Keratinocyte (primary cell): ENCODE measurements at regions not wholly inside any gene's neighbourhood (a gene's known extent, or its start where the extent isn't known, plus 50 kb on each side); places are given as distances from the start of the nearest gene placed in this dataset.

Source experiments
- DNase-seq: peaks from one replicate; pipeline ENCODE4 v3.0.0-alpha.2; 2011; ENCODE audit warnings: low read depth, missing footprints, low spot score
- FAIRE-seq: peaks from 2 replicates; lab custom pipeline; 2011; peaks lifted over from hg19 to GRCh38; lab: Jason Lieb, UNC
- H2AFZ ChIP-seq: 2 replicates; pipeline ENCODE4 v1.6.0; 2012; ENCODE audit warnings: low read length, control low read depth, inconsistent platforms; ENCODE audit not compliant: control insufficient read depth
- H3K27ac ChIP-seq: 2 replicates; pipeline ENCODE4 v1.5.1; 2011; ENCODE audit warnings: low read length; ENCODE audit not compliant: control insufficient read depth, insufficient read depth
- H3K27me3 ChIP-seq: 3 replicates; pipeline ENCODE4 v1.6.0; 2011; ENCODE audit warnings: low read length; ENCODE audit not compliant: control insufficient read depth, insufficient read depth; ENCODE audit errors: extremely low read depth
- H3K36me3 ChIP-seq, 2 experiments: 2 replicates in 1 of 2; 3 replicates in 1 of 2; pipeline ENCODE4 v1.5.1; 2011; ENCODE audit warnings: low read length in 2 of 2, mild to moderate bottlenecking in 1 of 2; ENCODE audit not compliant: control insufficient read depth in 2 of 2, insufficient read depth in 2 of 2; ENCODE audit errors: extremely low read depth in 1 of 2
- H3K4me1 ChIP-seq: 3 replicates; pipeline ENCODE4 v1.5.1; 2011; ENCODE audit warnings: low read length; ENCODE audit not compliant: control insufficient read depth, insufficient read depth; ENCODE audit errors: extremely low read depth
- H3K4me2 ChIP-seq: 3 replicates; pipeline ENCODE4 v1.6.0; 2011; ENCODE audit warnings: low read depth, low read length; ENCODE audit not compliant: control insufficient read depth, insufficient read depth; ENCODE audit errors: extremely low read depth
- H3K4me3 ChIP-seq, 3 experiments: fragments of 200-600 bp in 1 of 3; sonication (generic) in 1 of 3; 2 replicates in 2 of 3; 3 replicates in 1 of 3; pipeline ENCODE4 v1.5.1; 2011 to 2016; ENCODE audit warnings: low read length in 3 of 3, mild to moderate bottlenecking in 3 of 3, control low read depth in 2 of 3, inconsistent platforms in 1 of 3, low read depth in 1 of 3, mixed read lengths in 1 of 3, mixed run types in 1 of 3, moderate library complexity in 1 of 3; ENCODE audit not compliant: control insufficient read depth in 2 of 3, insufficient read depth in 2 of 3; ENCODE audit errors: extremely low read depth in 1 of 3
- H3K79me2 ChIP-seq: 2 replicates; pipeline ENCODE4 v1.6.0; 2012; ENCODE audit warnings: low read length; ENCODE audit not compliant: control insufficient read depth, insufficient read depth
- H3K9ac ChIP-seq: 3 replicates; pipeline ENCODE4 v1.6.0; 2011; ENCODE audit warnings: low read length; ENCODE audit not compliant: control insufficient read depth, insufficient read depth; ENCODE audit errors: extremely low read depth
- H3K9me1 ChIP-seq: 3 replicates; pipeline ENCODE4 v1.6.0; 2011; ENCODE audit warnings: low read length; ENCODE audit not compliant: control insufficient read depth, insufficient read depth; ENCODE audit errors: extremely low read depth
- H3K9me3 ChIP-seq: 2 replicates; pipeline ENCODE4 v1.5.1; 2012; ENCODE audit warnings: low read depth, low read length; ENCODE audit not compliant: control insufficient read depth
- H4K20me1 ChIP-seq: 3 replicates; pipeline ENCODE4 v1.6.0; 2011; ENCODE audit warnings: low read length; ENCODE audit not compliant: control insufficient read depth, insufficient read depth; ENCODE audit errors: extremely low read depth
- EZH2 ChIP-seq: IDR thresholded peaks from one replicate; pipeline ENCODE4 v1.6.1; 2012; ENCODE audit warnings: inconsistent platforms, mild to moderate bottlenecking, low read length, moderate library complexity
- dilution Hi-C: fragments of 300-500 bp; cut with MboI; formaldehyde crosslinking; loops from one replicate; pipeline ENCODE4 v1.7.0; 2020; ENCODE audit warnings: low sequenced_read_pairs; ENCODE audit not compliant: extremely low pct_ligation_motif_present
- TF ChIP-seq, protein P1 (sequence below), 3 experiments: IDR thresholded peaks in 1 of 3; conservative IDR thresholded peaks in 1 of 3; optimal IDR thresholded peaks in 1 of 3; 2 replicates in 2 of 3; 3 replicates in 1 of 3; pipeline versions ENCODE3 to v1.5.1; 2011; ENCODE audit warnings: low read length in 3 of 3, mild to moderate bottlenecking in 3 of 3, moderate library complexity in 2 of 3, control low read depth in 1 of 3, inconsistent platforms in 1 of 3; ENCODE audit not compliant: insufficient read depth in 2 of 3; ENCODE audit errors: extremely low read depth in 1 of 3

DNA sequence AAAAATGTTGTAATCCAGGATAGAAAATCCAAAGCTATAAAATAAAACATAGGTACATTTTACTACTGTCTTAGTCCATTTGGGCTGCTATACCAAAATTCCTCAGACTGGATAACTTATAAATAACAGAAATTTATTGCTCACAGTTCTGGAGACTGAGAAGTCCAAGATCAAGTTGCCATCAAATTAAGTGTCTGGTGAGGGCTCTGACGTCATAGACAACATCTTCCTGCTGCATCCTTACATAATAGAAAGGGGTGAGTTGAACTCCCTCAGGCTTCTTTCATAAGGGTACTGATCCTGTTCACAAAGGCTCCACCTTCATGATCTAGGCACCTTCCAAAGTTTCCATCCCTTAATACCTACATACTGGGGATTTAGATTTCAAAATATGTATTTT is 826.8 kb downstream of the NTRK3 start:
- Histone ChIP-seq H3K9me1 (no peaks in the 10 kb centered on the region), H3K36me3 (no peaks in the 10 kb centered on the region), H2AFZ (no peak overlapping the region), H3K9ac (no peak overlapping the region), H3K4me1 (no peaks in the 10 kb centered on the region), H4K20me1 (no peaks in the 10 kb centered on the region), H3K4me2 (no peak overlapping the region), H3K27me3 (no peaks in the 10 kb centered on the region), H3K27ac (no peak overlapping the region), H3K79me2 (no peaks in the 10 kb centered on the region), H3K4me3 (no peak overlapping the region), H3K9me3 (no peaks in the 10 kb centered on the region)
- TF ChIP-seq EZH2, result no peak
- DNase-seq, result no peak
- dilution Hi-C loops, result no loop called here
- FAIRE-seq, result no peak

DNA sequence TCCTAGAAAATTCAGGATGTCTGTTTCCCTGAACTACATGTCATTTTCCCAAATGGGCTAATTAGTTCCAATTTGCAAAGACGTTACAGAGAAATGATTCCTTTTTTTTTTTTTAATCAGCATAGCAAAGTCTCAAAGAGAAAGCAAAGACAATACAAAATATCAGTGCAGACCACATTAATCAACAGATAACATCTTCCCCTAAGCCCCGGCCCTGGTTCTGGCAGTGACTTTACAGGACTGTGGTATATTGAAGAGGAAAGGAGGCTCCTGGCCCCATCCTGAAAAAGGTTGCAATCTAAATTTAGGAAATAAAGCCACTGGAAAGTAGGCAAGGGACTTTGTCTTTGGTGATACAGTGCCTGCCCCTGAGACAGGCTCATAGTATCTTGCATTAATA is 836.5 kb downstream of the NTRK3 start:
- no peaks in the 10 kb centered on the region for H3K27me3 ChIP-seq
- dilution Hi-C loops, result no loop called here

DNA sequence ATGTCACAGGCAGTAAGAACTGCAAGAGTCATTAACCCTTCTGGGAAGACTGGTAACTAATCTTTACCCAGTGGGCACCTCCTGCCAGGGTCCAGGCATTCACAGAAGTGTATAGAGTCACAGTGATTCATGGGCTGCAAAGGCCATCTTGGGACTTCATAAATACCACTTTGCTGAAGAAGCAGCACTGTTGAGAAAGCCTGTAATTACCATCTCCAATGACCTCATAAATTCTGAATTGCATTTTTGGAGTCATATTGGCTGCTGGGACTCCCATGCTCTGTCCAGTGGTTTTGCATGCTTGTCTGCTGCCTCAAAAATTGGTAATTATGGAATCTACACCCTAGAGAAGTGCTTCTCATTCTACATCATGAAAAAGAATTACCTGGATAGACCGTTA is 837.2 kb downstream of the NTRK3 start:
- Histone ChIP-seq H3K9ac (no peak overlapping the region), H3K4me1 (no peaks in the 10 kb centered on the region), H3K27me3 (no peaks in the 10 kb centered on the region), H3K79me2 (no peaks in the 10 kb centered on the region), H3K4me2 (no peak overlapping the region), H3K36me3 (no peaks in the 10 kb centered on the region), H3K9me3 (no peaks in the 10 kb centered on the region), H3K4me3 (no peak overlapping the region), H3K9me1 (no peaks in the 10 kb centered on the region), H3K27ac (no peak overlapping the region), H4K20me1 (no peaks in the 10 kb centered on the region), H2AFZ (no peak overlapping the region)
- FAIRE-seq, result no peak
- DNase-seq, result no peak
- dilution Hi-C loops, result no loop called here
- TF ChIP-seq, protein P1, sequence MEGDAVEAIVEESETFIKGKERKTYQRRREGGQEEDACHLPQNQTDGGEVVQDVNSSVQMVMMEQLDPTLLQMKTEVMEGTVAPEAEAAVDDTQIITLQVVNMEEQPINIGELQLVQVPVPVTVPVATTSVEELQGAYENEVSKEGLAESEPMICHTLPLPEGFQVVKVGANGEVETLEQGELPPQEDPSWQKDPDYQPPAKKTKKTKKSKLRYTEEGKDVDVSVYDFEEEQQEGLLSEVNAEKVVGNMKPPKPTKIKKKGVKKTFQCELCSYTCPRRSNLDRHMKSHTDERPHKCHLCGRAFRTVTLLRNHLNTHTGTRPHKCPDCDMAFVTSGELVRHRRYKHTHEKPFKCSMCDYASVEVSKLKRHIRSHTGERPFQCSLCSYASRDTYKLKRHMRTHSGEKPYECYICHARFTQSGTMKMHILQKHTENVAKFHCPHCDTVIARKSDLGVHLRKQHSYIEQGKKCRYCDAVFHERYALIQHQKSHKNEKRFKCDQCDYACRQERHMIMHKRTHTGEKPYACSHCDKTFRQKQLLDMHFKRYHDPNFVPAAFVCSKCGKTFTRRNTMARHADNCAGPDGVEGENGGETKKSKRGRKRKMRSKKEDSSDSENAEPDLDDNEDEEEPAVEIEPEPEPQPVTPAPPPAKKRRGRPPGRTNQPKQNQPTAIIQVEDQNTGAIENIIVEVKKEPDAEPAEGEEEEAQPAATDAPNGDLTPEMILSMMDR (optimal IDR thresholded peaks at IDR 0.05 in 1 of 3, IDR thresholded peaks at IDR 0.05 in 1 of 3, conservative IDR thresholded peaks at IDR 0.05 in 1 of 3; ENCODE audit: extremely low read depth in 1 of 3, insufficient read depth in 2 of 3, low read length in 3 of 3), result no peak
- no peak for TF ChIP-seq EZH2

More for the DNA sequence above, 836.5 kb downstream of the NTRK3 start:
- no peaks in the 10 kb centered on the region for H3K9me3 ChIP-seq
- TF ChIP-seq, protein P1 (optimal IDR thresholded peaks at IDR 0.05 in 1 of 3, IDR thresholded peaks at IDR 0.05 in 1 of 3, conservative IDR thresholded peaks at IDR 0.05 in 1 of 3; ENCODE audit: extremely low read depth in 1 of 3, insufficient read depth in 2 of 3, low read length in 3 of 3), result no peak
- no peak for TF ChIP-seq EZH2
- no peaks in the 10 kb centered on the region for H4K20me1 ChIP-seq
- H3K4me3 ChIP-seq, result no peak overlapping the region
- no peak overlapping the region for H3K4me2 ChIP-seq
- H3K9ac ChIP-seq, result no peak overlapping the region
- H3K27ac ChIP-seq, result no peak overlapping the region
- H3K4me1 ChIP-seq, result no peaks in the 10 kb centered on the region
- no peak for FAIRE-seq
- no peak for DNase-seq
- no peak overlapping the region for H2AFZ ChIP-seq
- no peaks in the 10 kb centered on the region for H3K9me1 ChIP-seq
- H3K36me3 ChIP-seq, result no peaks in the 10 kb centered on the region
- no peaks in the 10 kb centered on the region for H3K79me2 ChIP-seq
